GM12878 (cell line): ENCODE measurements at regions not wholly inside any gene's neighbourhood (a gene's known extent, or its start where the extent isn't known, plus 50 kb on each side); places are given as distances from the start of the nearest gene placed in this dataset.

Experiments
- ATAC-seq: fragments of 200-7000 bp; cut with Tn5 transposase; 3 replicates; pipeline ENCODE4 v1.9.1; 2020; ENCODE audit warnings: mild to moderate bottlenecking, moderate library complexity
- BruUV-seq: library from RNA; stranded (reverse); fragments of 400-500 nt; replicated peaks from 2 replicates; lab custom pipeline; 2021; lab: Mats Ljungman, UMichigan
- CTCF ChIA-PET: fragments of 300-600 bp; sonication (Branson Sonifier 250); formaldehyde crosslinking; extraction: SDS; loops from one replicate; lab custom pipeline; 2021; ENCODE audit warnings: inconsistent platforms; lab: Yijun Ruan, JAX
- POLR2A ChIA-PET: fragments of 350-600 bp; formaldehyde crosslinking; extraction: SDS; loops from one replicate; lab custom pipeline; 2021; ENCODE audit warnings: inconsistent platforms; lab: Charles Lee
- RAD21 ChIA-PET: fragments of 300-600 bp; sonication (Branson Sonifier 250); formaldehyde crosslinking; loops from one replicate; lab custom pipeline; 2023; ENCODE audit warnings: antibody characterized with exemption; ENCODE audit not compliant: unreplicated experiment; lab: Charles Lee
- SMC1A ChIA-PET: fragments of 300-600 bp; sonication (Branson Sonifier 250); formaldehyde crosslinking; loops from one replicate; lab custom pipeline; 2023; ENCODE audit not compliant: unreplicated experiment, uncharacterized antibody; lab: Charles Lee
- DNase-seq: peaks from one replicate; pipeline ENCODE4 v3.0.0-alpha.2; 2011; ENCODE audit warnings: low read depth, low spot score
- FAIRE-seq: peaks from 3 replicates; lab custom pipeline; 2011; peaks lifted over from hg19 to GRCh38; lab: Jason Lieb, UNC
- H2AFZ ChIP-seq: 2 replicates; pipeline ENCODE4 v1.6.0; 2011; ENCODE audit warnings: low read depth, low read length, control low read depth; ENCODE audit not compliant: control insufficient read depth
- H3K27ac ChIP-seq: 2 replicates; pipeline ENCODE4 v1.5.1; 2011; ENCODE audit warnings: control low read depth; ENCODE audit not compliant: control insufficient read depth, insufficient read depth
- H3K27me3 ChIP-seq, 2 experiments: replicated peaks in 1 of 2; 2 replicates each; pipeline versions ENCODE4 v1.6.0 to v1.6.1; 2011; ENCODE audit warnings: low read length in 1 of 2; ENCODE audit not compliant: control insufficient read depth in 2 of 2, insufficient read depth in 2 of 2
- H3K36me3 ChIP-seq, 2 experiments: 2 replicates each; pipeline ENCODE4 v1.5.1; 2011; ENCODE audit warnings: low read length in 1 of 2; ENCODE audit not compliant: control insufficient read depth in 2 of 2, insufficient read depth in 2 of 2
- H3K4me1 ChIP-seq: 2 replicates; pipeline ENCODE4 v1.6.1; 2011; ENCODE audit warnings: mild to moderate bottlenecking, low read length, moderate library complexity, mixed read lengths; ENCODE audit not compliant: control insufficient read depth, insufficient read depth
- H3K4me2 ChIP-seq: 2 replicates; pipeline ENCODE4 v1.6.0; 2011; ENCODE audit warnings: control low read depth; ENCODE audit not compliant: control insufficient read depth, insufficient read depth
- H3K4me3 ChIP-seq: fragments of 200-600 bp; sonication (generic); 2 replicates; pipeline ENCODE4 v1.5.1; 2016
- H3K79me2 ChIP-seq: 2 replicates; pipeline ENCODE4 v1.6.0; 2011; ENCODE audit warnings: low read length; ENCODE audit not compliant: control insufficient read depth, insufficient read depth
- H3K9ac ChIP-seq: 2 replicates; pipeline ENCODE4 v1.8.0; 2011; ENCODE audit warnings: low read length, control low read depth, mixed read lengths; ENCODE audit not compliant: control insufficient read depth, insufficient read depth
- H3K9me3 ChIP-seq: replicated peaks from 3 replicates; pipeline ENCODE4 v1.5.1; 2011; ENCODE audit warnings: mild to moderate bottlenecking, low read length; ENCODE audit not compliant: control insufficient read depth, insufficient read depth
- H4K20me1 ChIP-seq: 2 replicates; pipeline ENCODE4 v1.6.0; 2011; ENCODE audit not compliant: control insufficient read depth, insufficient read depth
- BMI1 ChIP-seq: fragments of 450-650 bp; IDR thresholded peaks from 2 replicates; pipeline ENCODE4 v1.6.1; 2016; ENCODE audit warnings: mild to moderate bottlenecking, moderate library complexity, borderline replicate concordance
- E4F1 ChIP-seq: fragments of 450-650 bp; IDR thresholded peaks from 2 replicates; pipeline ENCODE4 v1.6.1; 2018; ENCODE audit warnings: borderline replicate concordance, mild to moderate bottlenecking; ENCODE audit not compliant: partially characterized antibody
- EGR1 ChIP-seq, 2 experiments: IDR thresholded peaks; 1 replicate in 1 of 2; 2 replicates in 1 of 2; pipeline ENCODE4 v1.6.1; 2011 to 2012; ENCODE audit warnings: low read depth in 2 of 2, low read length in 2 of 2, borderline replicate concordance in 1 of 2, mild to moderate bottlenecking in 1 of 2, moderate library complexity in 1 of 2
- HDGF ChIP-seq: fragments of 450-650 bp; IDR thresholded peaks from 2 replicates; pipeline ENCODE4 v1.6.1; 2016; ENCODE audit warnings: antibody characterized with exemption
- LARP7 ChIP-seq: fragments of 450-650 bp; IDR thresholded peaks from 2 replicates; pipeline ENCODE4 v1.6.1; 2017; ENCODE audit warnings: mild to moderate bottlenecking
- MTA2 ChIP-seq: fragments of 450-650 bp; IDR thresholded peaks from 2 replicates; pipeline ENCODE4 v1.6.1; 2016; ENCODE audit warnings: low read depth, mild to moderate bottlenecking, moderate library complexity
- NFYB ChIP-seq: IDR thresholded peaks from 2 replicates; pipeline ENCODE4 v1.6.1; 2011; ENCODE audit warnings: low read depth, mild to moderate bottlenecking, low read length, improper control_type of control experiment, moderate library complexity; ENCODE audit not compliant: insufficient read depth
- PBX3 ChIP-seq: IDR thresholded peaks from 2 replicates; pipeline ENCODE4 v1.6.1; 2011; ENCODE audit warnings: mild to moderate bottlenecking, low read depth, low read length, moderate library complexity; ENCODE audit not compliant: insufficient replicate concordance
- RCOR1 ChIP-seq: conservative IDR thresholded peaks from 2 replicates; pipeline ENCODE4 v1.6.1; 2012; ENCODE audit warnings: low read depth, low read length, improper control_type of control experiment
- WGBS: methylation state at CpG from one replicate; pipeline ENCODE4 v1.1.6; 2016; ENCODE audit warnings: low lambda C conversion rate; ENCODE audit not compliant: insufficient replicate concordance, insufficient coverage; ENCODE audit errors: missing lambda C conversion rate; 5-methylcytosine and 5-hydroxymethylcytosine counted together
- in situ Hi-C: fragments of 300-500 bp; cut with MboI; formaldehyde crosslinking; loops from 9 replicates; pipeline ENCODE4 v1.14.3; 2018; ENCODE audit warnings: mixed read lengths
- intact Hi-C: fragments of 100-400 bp; cut with micrococcal nuclease; formaldehyde crosslinking; loops from one replicate; pipeline ENCODE4 v1.14.2; 2022; ENCODE audit not compliant: unreplicated experiment

- no peak for TF ChIP-seq E4F1
- TF ChIP-seq, all 136 proteins: peak for 0
Measured at GRCh38 chr2:78963881-78964280, 61.6 kb upstream of the REG3G start (continued).

GRCh38 chr2:78967294-78967693 is 58.2 kb upstream of the REG3G start:
- intact Hi-C loops = no loop called here
- in situ Hi-C loops = no loop called here
- no peaks in the 10 kb centered on the region for H3K27me3 ChIP-seq
- H3K36me3 ChIP-seq = no peaks in the 10 kb centered on the region
- TF ChIP-seq RCOR1 = no peak
- no peak for TF ChIP-seq PBX3
- TF ChIP-seq LARP7 = no peak
- TF ChIP-seq HDGF = no peak
- no peak for TF ChIP-seq NFYB
- no peak for TF ChIP-seq EGR1 (IDR thresholded peaks at IDR 0.05; ENCODE audit: borderline replicate concordance in 1 of 2, low read depth in 2 of 2, low read length in 2 of 2)
- TF ChIP-seq BMI1 = no peak
- TF ChIP-seq MTA2 = no peak
- H3K79me2 ChIP-seq = no peaks in the 10 kb centered on the region
- ATAC-seq (no peak), FAIRE-seq (no peak), DNase-seq (no peak)
- H3K4me2 ChIP-seq = no peak overlapping the region
- POLR2A ChIA-PET = no interaction called here
- 3% methylated on average over 4 of the region's 4 CpGs for WGBS
- RAD21 ChIA-PET = interaction anchor here (1.0 to 1.3 kb wide), 2 partner anchors 9 to 37 kb away, joined by 3 to 4 read pairs; no protein-coding TSS in a partner anchor
- H4K20me1 ChIP-seq = no peaks in the 10 kb centered on the region
- H3K4me3 ChIP-seq = no peak overlapping the region
- no peak overlapping the region for H2AFZ ChIP-seq
- H3K27ac ChIP-seq = no peak overlapping the region
- H3K9ac ChIP-seq = no peak overlapping the region
- SMC1A ChIA-PET = interaction anchor here (0.9 to 1.3 kb wide), 2 partner anchors 9 to 31 kb away, joined by 3 read pairs; no protein-coding TSS in a partner anchor
- BruUV-seq = no TSS peak
- CTCF ChIA-PET = interaction anchor here (0.8 to 6.8 kb wide), 2 partner anchors 12 to 294 kb away, joined by 3 to 51 read pairs; no protein-coding TSS in a partner anchor
- no peaks in the 10 kb centered on the region for H3K4me1 ChIP-seq
- H3K9me3 ChIP-seq = no peaks in the 10 kb centered on the region
